HCT116 (cell line): ENCODE measurements at regions not wholly inside any gene's neighbourhood (a gene's known extent, or its start where the extent isn't known, plus 50 kb on each side); places are given as distances from the start of the nearest gene placed in this dataset.

Source experiments
- ATAC-seq: fragments of 200-7000 bp; cut with Tn5 transposase; 2 replicates; pipeline ENCODE4 v1.9.1; 2020; ENCODE audit warnings: mild to moderate bottlenecking, moderate library complexity
- BruUV-seq: library from RNA; stranded (reverse); fragments of 400-500 nt; replicated peaks from 2 replicates; lab custom pipeline; 2021; lab: Mats Ljungman, UMichigan
- CTCF ChIA-PET: fragments of 300-600 bp; sonication (Branson Sonifier 250); formaldehyde crosslinking; loops from one replicate; lab custom pipeline; 2021; ENCODE audit warnings: antibody characterized with exemption; lab: Charles Lee
- POLR2A ChIA-PET: fragments of 300-600, 350-600 bp; sonication (Branson Sonifier 250); formaldehyde crosslinking; loops from one replicate; lab custom pipeline; 2021; ENCODE audit warnings: antibody characterized with exemption; lab: Charles Lee
- RAD21 ChIA-PET, 2 experiments: fragments of 300-600 bp; sonication (Branson Sonifier 250); formaldehyde crosslinking; loops; one replicate each; lab custom pipeline; 2023; ENCODE audit warnings: low total read pairs in 2 of 2; ENCODE audit not compliant: uncharacterized antibody in 2 of 2, unreplicated experiment in 2 of 2, low non-redundant PET in 1 of 2; lab: Charles Lee
- DNase-seq: peaks from one replicate; pipeline ENCODE4 v3.0.0-alpha.2; 2010; ENCODE audit warnings: low read depth, low spot score
- H2AFZ ChIP-seq: fragments of 200-600 bp; shearing (Covaris generic), sonication (generic); 2 replicates; pipeline ENCODE4 v1.6.1; 2017; ENCODE audit warnings: low read depth, mixed run types, mixed read lengths, antibody characterized with exemption, low read length; ENCODE audit not compliant: poor library complexity, severe bottlenecking
- H3K27ac ChIP-seq: 2 replicates; pipeline ENCODE4 v1.5.1; 2012; ENCODE audit warnings: low read depth, low read length
- H3K27me3 ChIP-seq: fragments of 200-600 bp; sonication (generic); 2 replicates; pipeline ENCODE4 v1.6.1; 2016; ENCODE audit warnings: mixed run types, low read length, mixed read lengths; ENCODE audit not compliant: insufficient read depth
- H3K36me3 ChIP-seq, 2 experiments: fragments of 200-500 bp in 1 of 2; fragments of 200-600 bp in 1 of 2; sonication (Bioruptor generic) in 1 of 2; sonication (generic) in 1 of 2; 2 replicates each; pipeline versions ENCODE4 v1.5.1 to v1.6.1; 2014 to 2016; ENCODE audit warnings: low read length in 2 of 2, inconsistent platforms in 1 of 2, mixed read lengths in 1 of 2, mixed run types in 1 of 2; ENCODE audit not compliant: insufficient read depth in 2 of 2, control insufficient read depth in 1 of 2
- H3K4me1 ChIP-seq, 2 experiments: fragments of 200-600 bp in 1 of 2; sonication (generic) in 1 of 2; 2 replicates each; pipeline versions ENCODE4 v1.5.1 to v1.6.1; 2012 to 2017; ENCODE audit warnings: low read length in 2 of 2, inconsistent platforms in 1 of 2, mild to moderate bottlenecking in 1 of 2, mixed read lengths in 1 of 2, mixed run types in 1 of 2, moderate library complexity in 1 of 2; ENCODE audit not compliant: insufficient read depth in 2 of 2, control insufficient read depth in 1 of 2
- H3K4me2 ChIP-seq: fragments of 200-600 bp; sonication (generic); 2 replicates; pipeline ENCODE4 v1.6.1; 2017; ENCODE audit warnings: mixed run types, low read length, mixed read lengths
- H3K4me3 ChIP-seq, 2 experiments: fragments of 200-600 bp in 1 of 2; sonication (generic) in 1 of 2; replicated peaks in 1 of 2; 2 replicates each; pipeline ENCODE4 v1.5.1; 2011 to 2016; ENCODE audit warnings: low read length in 2 of 2, control low read depth in 1 of 2, low read depth in 1 of 2, mild to moderate bottlenecking in 1 of 2, mixed read lengths in 1 of 2, mixed run types in 1 of 2
- H3K79me2 ChIP-seq: fragments of 200-600 bp; sonication (generic); 2 replicates; pipeline ENCODE4 v1.6.1; 2017; ENCODE audit warnings: mild to moderate bottlenecking, mixed run types, low read length, moderate library complexity, mixed read lengths; ENCODE audit not compliant: insufficient read depth
- H3K9ac ChIP-seq: fragments of 200-600 bp; sonication (generic); 2 replicates; pipeline ENCODE4 v1.6.1; 2016; ENCODE audit warnings: low read length, mixed read lengths
- H3K9me2 ChIP-seq: fragments of 200-600 bp; sonication (generic), shearing (Covaris generic); 2 replicates; pipeline ENCODE4 v1.6.1; 2017; ENCODE audit warnings: mixed run types, mild to moderate bottlenecking, moderate library complexity; ENCODE audit not compliant: insufficient read depth
- H3K9me3 ChIP-seq, 2 experiments: fragments of 200-500 bp in 1 of 2; fragments of 200-600 bp in 1 of 2; sonication (Bioruptor generic) in 1 of 2; sonication (generic) in 1 of 2; 2 replicates each; pipeline ENCODE4 v1.6.1; 2014 to 2017; ENCODE audit warnings: low read length in 2 of 2, mixed read lengths in 2 of 2, inconsistent platforms in 1 of 2, low read depth in 1 of 2, mild to moderate bottlenecking in 1 of 2, mixed run types in 1 of 2, moderate library complexity in 1 of 2; ENCODE audit not compliant: control insufficient read depth in 1 of 2, insufficient read depth in 1 of 2
- H4K20me1 ChIP-seq: fragments of 200-600 bp; sonication (generic), shearing (Covaris generic); 2 replicates; pipeline ENCODE4 v1.6.1; 2017; ENCODE audit warnings: mixed run types, mild to moderate bottlenecking, moderate library complexity; ENCODE audit not compliant: insufficient read depth
- CBX3 ChIP-seq: IDR thresholded peaks from 2 replicates; pipeline ENCODE4 v1.6.1; 2012; ENCODE audit warnings: low read depth
- EGR1 ChIP-seq: IDR thresholded peaks from 2 replicates; pipeline ENCODE4 v1.6.1; 2012; ENCODE audit warnings: low read depth
- JUND ChIP-seq: IDR thresholded peaks from 2 replicates; pipeline ENCODE4 v1.6.1; 2012
- POLR2A ChIP-seq: IDR thresholded peaks from 2 replicates; pipeline ENCODE4 v1.7.0; 2011; ENCODE audit warnings: borderline replicate concordance; ENCODE audit not compliant: insufficient read depth, insufficient read length; ENCODE audit errors: extremely low read depth
- SIN3A ChIP-seq: IDR thresholded peaks from 2 replicates; pipeline ENCODE4 v1.6.1; 2012; ENCODE audit warnings: low read depth
- SP1 ChIP-seq: IDR thresholded peaks from 2 replicates; pipeline ENCODE4 v1.6.1; 2012; ENCODE audit warnings: low read depth
- SRF ChIP-seq: IDR thresholded peaks from 2 replicates; pipeline ENCODE4 v1.6.1; 2012; ENCODE audit warnings: low read depth
- YY1 ChIP-seq: IDR thresholded peaks from 2 replicates; pipeline ENCODE4 v1.6.1; 2011; ENCODE audit warnings: low read length, low read depth, moderate library complexity, mild to moderate bottlenecking; ENCODE audit not compliant: insufficient replicate concordance; ENCODE audit errors: extremely low read depth
- ZNF274 ChIP-seq: fragments of 200-500 bp; sonication (Bioruptor generic); IDR thresholded peaks from 2 replicates; pipeline ENCODE4 v1.6.1; 2014; ENCODE audit warnings: mild to moderate bottlenecking, low read depth, low read length, inconsistent platforms
- intact Hi-C: fragments of 100-400 bp; cut with micrococcal nuclease; formaldehyde crosslinking; loops from 2 replicates; pipeline ENCODE4 v1.10.0; 2022
- TF ChIP-seq, protein P1 (sequence below): IDR thresholded peaks from 2 replicates; pipeline ENCODE4 v1.6.1; 2011; ENCODE audit warnings: mild to moderate bottlenecking, low read length, moderate library complexity; ENCODE audit not compliant: insufficient replicate concordance; ENCODE audit errors: extremely low read depth
- TF ChIP-seq, protein P2 (sequence below): IDR thresholded peaks from 2 replicates; pipeline ENCODE4 v1.6.1; 2012; ENCODE audit warnings: low read depth
- TF ChIP-seq, protein P3 (sequence below): IDR thresholded peaks from 2 replicates; pipeline ENCODE4 v1.6.1; 2012
- TF ChIP-seq, protein P4 (sequence below), 3 experiments: fragments of 200-600 bp in 1 of 3; sonication (generic) in 1 of 3; IDR thresholded peaks in 2 of 3; conservative IDR thresholded peaks in 1 of 3; 2 replicates each; pipeline ENCODE4 v1.5.1; 2012 to 2017; ENCODE audit warnings: low read depth in 2 of 3, low read length in 2 of 3, antibody characterized with exemption in 1 of 3, borderline replicate concordance in 1 of 3, control low read depth in 1 of 3, mild to moderate bottlenecking in 1 of 3, mixed read lengths in 1 of 3, mixed run types in 1 of 3, moderate library complexity in 1 of 3; ENCODE audit not compliant: insufficient read depth in 1 of 3

DNA sequence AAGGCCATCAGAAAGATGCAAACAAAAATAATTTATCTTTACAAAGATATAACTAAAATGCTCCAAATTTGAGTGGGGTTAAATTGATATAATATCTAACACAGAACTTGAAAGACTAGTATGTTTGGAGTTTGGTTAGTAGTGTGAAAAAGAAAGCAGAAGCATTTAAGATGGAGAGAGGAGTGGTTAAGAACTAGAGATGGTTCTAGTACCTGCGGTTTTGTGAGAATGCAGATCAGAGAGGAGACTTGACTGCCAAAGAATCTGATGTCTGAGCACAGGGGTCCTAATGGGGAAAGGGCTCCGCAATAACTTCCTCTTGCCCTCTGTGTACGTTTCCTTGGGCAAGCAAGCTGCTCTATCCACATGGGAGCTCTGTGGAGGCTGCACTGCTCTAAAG lies 506.8 kb upstream of the COBL start:
- Histone ChIP-seq H3K9me2 (no peaks in the 10 kb centered on the region), H3K9ac (no peak overlapping the region), H3K9me3 (peaks cover 4 to 8% of the 10 kb centered on the region in 2 experiments; a peak in 2 of 4 replicates), H3K4me3 (no peak overlapping the region), H2AFZ (no peak overlapping the region), H3K4me2 (no peak overlapping the region), H3K27me3 (no peaks in the 10 kb centered on the region), H4K20me1 (no peaks in the 10 kb centered on the region), H3K27ac (no peak overlapping the region), H3K36me3 (no peaks in the 10 kb centered on the region), H3K4me1 (no peaks in the 10 kb centered on the region), H3K79me2 (no peaks in the 10 kb centered on the region)
- no peak for TF ChIP-seq SIN3A
- TF ChIP-seq, protein P1, sequence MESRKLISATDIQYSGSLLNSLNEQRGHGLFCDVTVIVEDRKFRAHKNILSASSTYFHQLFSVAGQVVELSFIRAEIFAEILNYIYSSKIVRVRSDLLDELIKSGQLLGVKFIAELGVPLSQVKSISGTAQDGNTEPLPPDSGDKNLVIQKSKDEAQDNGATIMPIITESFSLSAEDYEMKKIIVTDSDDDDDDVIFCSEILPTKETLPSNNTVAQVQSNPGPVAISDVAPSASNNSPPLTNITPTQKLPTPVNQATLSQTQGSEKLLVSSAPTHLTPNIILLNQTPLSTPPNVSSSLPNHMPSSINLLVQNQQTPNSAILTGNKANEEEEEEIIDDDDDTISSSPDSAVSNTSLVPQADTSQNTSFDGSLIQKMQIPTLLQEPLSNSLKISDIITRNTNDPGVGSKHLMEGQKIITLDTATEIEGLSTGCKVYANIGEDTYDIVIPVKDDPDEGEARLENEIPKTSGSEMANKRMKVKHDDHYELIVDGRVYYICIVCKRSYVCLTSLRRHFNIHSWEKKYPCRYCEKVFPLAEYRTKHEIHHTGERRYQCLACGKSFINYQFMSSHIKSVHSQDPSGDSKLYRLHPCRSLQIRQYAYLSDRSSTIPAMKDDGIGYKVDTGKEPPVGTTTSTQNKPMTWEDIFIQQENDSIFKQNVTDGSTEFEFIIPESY, result no peak
- no peak for TF ChIP-seq ZNF274
- TF ChIP-seq EGR1, result no peak
- TF ChIP-seq SP1, result no peak
- TF ChIP-seq YY1, result no peak
- no peak for TF ChIP-seq SRF
- no peak for TF ChIP-seq CBX3
- no peak for DNase-seq
- RAD21 ChIA-PET, result no interaction called here
- CTCF ChIA-PET, result no interaction called here
- ATAC-seq, result no peak
- intact Hi-C loops, result no loop called here
- POLR2A ChIA-PET, result no interaction called here
- BruUV-seq, result no TSS peak

DNA sequence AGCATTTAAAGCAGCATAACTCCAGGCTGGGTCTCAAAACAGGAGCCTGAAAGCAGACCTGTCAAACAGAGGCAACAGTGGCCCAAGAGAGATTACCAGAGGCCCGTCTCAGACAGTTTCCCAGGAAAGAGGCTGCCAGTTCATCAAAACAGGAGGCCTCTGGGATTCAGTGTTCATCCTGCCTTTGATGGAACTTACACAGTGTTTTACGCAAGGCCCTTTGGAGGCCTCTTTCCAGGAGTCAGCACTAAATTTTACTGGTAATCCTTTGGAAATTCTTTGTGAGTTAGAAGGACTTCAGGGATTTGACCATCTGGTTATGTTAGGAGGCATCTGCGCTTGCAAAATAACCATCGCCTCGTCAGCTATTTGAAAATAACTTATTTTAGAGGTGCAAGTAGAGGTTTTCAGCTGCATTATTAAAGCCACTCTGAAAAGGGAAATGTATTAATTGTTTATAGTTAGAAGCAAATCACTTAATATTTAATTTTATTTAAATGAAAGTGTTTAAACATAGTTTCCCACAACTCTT lies 501.2 kb upstream of the COBL start:
- intact Hi-C loops, result no loop called here
- no peak overlapping the region for H3K4me2 ChIP-seq
- POLR2A ChIA-PET, result no interaction called here
- no peak overlapping the region for H2AFZ ChIP-seq
- H3K79me2 ChIP-seq, result no peaks in the 10 kb centered on the region
- no peaks in the 10 kb centered on the region for H3K36me3 ChIP-seq
- CTCF ChIA-PET, result no interaction called here
- H4K20me1 ChIP-seq, result no peaks in the 10 kb centered on the region
- no peak overlapping the region for H3K4me3 ChIP-seq
- H3K9ac ChIP-seq, result no peak overlapping the region
- no peak overlapping the region for H3K27ac ChIP-seq
- RAD21 ChIA-PET, result no interaction called here
- DNase-seq (no peak), ATAC-seq (no peak)
- no peaks in the 10 kb centered on the region for H3K27me3 ChIP-seq
- H3K9me2 ChIP-seq, result no peaks in the 10 kb centered on the region
- BruUV-seq, result no TSS peak
- peaks cover 4 to 8% of the 10 kb centered on the region in 2 experiments; a peak in 2 of 4 replicates for H3K9me3 ChIP-seq
- no peaks in the 10 kb centered on the region for H3K4me1 ChIP-seq
- TF ChIP-seq POLR2A (no peak), JUND (no peak), SIN3A (no peak), SP1 (no peak)
- TF ChIP-seq, protein P2, sequence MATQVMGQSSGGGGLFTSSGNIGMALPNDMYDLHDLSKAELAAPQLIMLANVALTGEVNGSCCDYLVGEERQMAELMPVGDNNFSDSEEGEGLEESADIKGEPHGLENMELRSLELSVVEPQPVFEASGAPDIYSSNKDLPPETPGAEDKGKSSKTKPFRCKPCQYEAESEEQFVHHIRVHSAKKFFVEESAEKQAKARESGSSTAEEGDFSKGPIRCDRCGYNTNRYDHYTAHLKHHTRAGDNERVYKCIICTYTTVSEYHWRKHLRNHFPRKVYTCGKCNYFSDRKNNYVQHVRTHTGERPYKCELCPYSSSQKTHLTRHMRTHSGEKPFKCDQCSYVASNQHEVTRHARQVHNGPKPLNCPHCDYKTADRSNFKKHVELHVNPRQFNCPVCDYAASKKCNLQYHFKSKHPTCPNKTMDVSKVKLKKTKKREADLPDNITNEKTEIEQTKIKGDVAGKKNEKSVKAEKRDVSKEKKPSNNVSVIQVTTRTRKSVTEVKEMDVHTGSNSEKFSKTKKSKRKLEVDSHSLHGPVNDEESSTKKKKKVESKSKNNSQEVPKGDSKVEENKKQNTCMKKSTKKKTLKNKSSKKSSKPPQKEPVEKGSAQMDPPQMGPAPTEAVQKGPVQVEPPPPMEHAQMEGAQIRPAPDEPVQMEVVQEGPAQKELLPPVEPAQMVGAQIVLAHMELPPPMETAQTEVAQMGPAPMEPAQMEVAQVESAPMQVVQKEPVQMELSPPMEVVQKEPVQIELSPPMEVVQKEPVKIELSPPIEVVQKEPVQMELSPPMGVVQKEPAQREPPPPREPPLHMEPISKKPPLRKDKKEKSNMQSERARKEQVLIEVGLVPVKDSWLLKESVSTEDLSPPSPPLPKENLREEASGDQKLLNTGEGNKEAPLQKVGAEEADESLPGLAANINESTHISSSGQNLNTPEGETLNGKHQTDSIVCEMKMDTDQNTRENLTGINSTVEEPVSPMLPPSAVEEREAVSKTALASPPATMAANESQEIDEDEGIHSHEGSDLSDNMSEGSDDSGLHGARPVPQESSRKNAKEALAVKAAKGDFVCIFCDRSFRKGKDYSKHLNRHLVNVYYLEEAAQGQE, result no peak
- TF ChIP-seq, protein P3, sequence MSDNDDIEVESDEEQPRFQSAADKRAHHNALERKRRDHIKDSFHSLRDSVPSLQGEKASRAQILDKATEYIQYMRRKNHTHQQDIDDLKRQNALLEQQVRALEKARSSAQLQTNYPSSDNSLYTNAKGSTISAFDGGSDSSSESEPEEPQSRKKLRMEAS, result no peak
- TF ChIP-seq, protein P4, sequence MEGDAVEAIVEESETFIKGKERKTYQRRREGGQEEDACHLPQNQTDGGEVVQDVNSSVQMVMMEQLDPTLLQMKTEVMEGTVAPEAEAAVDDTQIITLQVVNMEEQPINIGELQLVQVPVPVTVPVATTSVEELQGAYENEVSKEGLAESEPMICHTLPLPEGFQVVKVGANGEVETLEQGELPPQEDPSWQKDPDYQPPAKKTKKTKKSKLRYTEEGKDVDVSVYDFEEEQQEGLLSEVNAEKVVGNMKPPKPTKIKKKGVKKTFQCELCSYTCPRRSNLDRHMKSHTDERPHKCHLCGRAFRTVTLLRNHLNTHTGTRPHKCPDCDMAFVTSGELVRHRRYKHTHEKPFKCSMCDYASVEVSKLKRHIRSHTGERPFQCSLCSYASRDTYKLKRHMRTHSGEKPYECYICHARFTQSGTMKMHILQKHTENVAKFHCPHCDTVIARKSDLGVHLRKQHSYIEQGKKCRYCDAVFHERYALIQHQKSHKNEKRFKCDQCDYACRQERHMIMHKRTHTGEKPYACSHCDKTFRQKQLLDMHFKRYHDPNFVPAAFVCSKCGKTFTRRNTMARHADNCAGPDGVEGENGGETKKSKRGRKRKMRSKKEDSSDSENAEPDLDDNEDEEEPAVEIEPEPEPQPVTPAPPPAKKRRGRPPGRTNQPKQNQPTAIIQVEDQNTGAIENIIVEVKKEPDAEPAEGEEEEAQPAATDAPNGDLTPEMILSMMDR (IDR thresholded peaks at IDR 0.05 in 2 of 3, conservative IDR thresholded peaks at IDR 0.05 in 1 of 3; ENCODE audit: borderline replicate concordance in 1 of 3, insufficient read depth in 1 of 3, low read depth in 2 of 3, low read length in 2 of 3), result no peak
